Stimulated activated naive CD4-positive, alpha-beta T cell treated with Interleukin-2 at 50 U/mL for 16 hours (primary cell): ENCODE measurements at regions not wholly inside any gene's neighbourhood (a gene's known extent, or its start where the extent isn't known, plus 50 kb on each side); places are given as distances from the start of the nearest gene placed in this dataset.
"Not testable (repeated sequence)": the region's sequence is repeated elsewhere in the genome, so short reads cannot be mapped to it uniquely, and the experiment has no call there.

Experiments
- DNase-seq: peaks from one replicate; lab custom pipeline; 2025; lab: John Stamatoyannopoulos, UW

- no peak for DNase-seq
These were observed 332.9 kb downstream of the PCNX1 start for GRCh38 chr14:71240171-71240570.

GRCh38 chr14:71240866-71241520 is 333.7 kb downstream of the PCNX1 start:
- DNase-seq, result no peak

GRCh38 chr14:71242237-71242748 is 335.0 kb downstream of the PCNX1 start:
- DNase-seq, result no peak

GRCh38 chr14:71243697-71244096 is 336.4 kb downstream of the PCNX1 start:
- no peak for DNase-seq

GRCh38 chr14:71244341-71244740 is 337.1 kb downstream of the PCNX1 start:
- no peak for DNase-seq

GRCh38 chr14:71245659-71246361 is 338.6 kb downstream of the PCNX1 start:
- DNase-seq, result no peak

GRCh38 chr14:71246539-71246938 is 339.3 kb downstream of the PCNX1 start:
- DNase-seq, result no peak

GRCh38 chr14:71247106-71247505 is 339.8 kb downstream of the PCNX1 start:
- DNase-seq, result no peak

GRCh38 chr14:71248194-71248593 is 340.9 kb downstream of the PCNX1 start:
- no peak for DNase-seq

- no peak for DNase-seq
These were observed 343.1 kb downstream of the PCNX1 start for GRCh38 chr14:71250347-71250746.

GRCh38 chr14:71250791-71251190 is 343.5 kb downstream of the PCNX1 start:
- no peak for DNase-seq

- DNase-seq, result not testable (repeated sequence)
These were observed 346.9 kb downstream of the PCNX1 start for GRCh38 chr14:71254091-71254719.

- DNase-seq, result no peak
These were observed 353.9 kb downstream of the PCNX1 start for GRCh38 chr14:71261206-71261605.

- DNase-seq, result no peak
These were observed 355.2 kb downstream of the PCNX1 start for GRCh38 chr14:71262441-71262840.

- DNase-seq, result no peak
These were observed 357.0 kb downstream of the PCNX1 start for GRCh38 chr14:71264260-71264659.

- DNase-seq, result no peak
These were observed 359.8 kb downstream of the PCNX1 start for GRCh38 chr14:71267007-71267513.

- DNase-seq, result no peak
These were observed 360.4 kb downstream of the PCNX1 start for GRCh38 chr14:71267691-71268090.

GRCh38 chr14:71270111-71270510 is 362.9 kb downstream of the PCNX1 start:
- DNase-seq, result no peak

- no peak for DNase-seq
These were observed 364.1 kb downstream of the PCNX1 start for GRCh38 chr14:71271166-71271945.

- no peak for DNase-seq
These were observed 366.1 kb downstream of the PCNX1 start for GRCh38 chr14:71273366-71273765.

GRCh38 chr14:71284048-71284447 is 376.8 kb downstream of the PCNX1 start:
- DNase-seq, result no peak

GRCh38 chr14:71286126-71286525 is 378.9 kb downstream of the PCNX1 start:
- no peak for DNase-seq
